ENCODE measurements at regions not wholly inside any gene's neighbourhood (a gene's known extent, or its start where the extent isn't known, plus 50 kb on each side); places are given as distances from the start of the nearest gene placed in this dataset.
A peak's percentile ranks its signal among the peaks of the same experiment; 100 is the strongest.

DNA sequence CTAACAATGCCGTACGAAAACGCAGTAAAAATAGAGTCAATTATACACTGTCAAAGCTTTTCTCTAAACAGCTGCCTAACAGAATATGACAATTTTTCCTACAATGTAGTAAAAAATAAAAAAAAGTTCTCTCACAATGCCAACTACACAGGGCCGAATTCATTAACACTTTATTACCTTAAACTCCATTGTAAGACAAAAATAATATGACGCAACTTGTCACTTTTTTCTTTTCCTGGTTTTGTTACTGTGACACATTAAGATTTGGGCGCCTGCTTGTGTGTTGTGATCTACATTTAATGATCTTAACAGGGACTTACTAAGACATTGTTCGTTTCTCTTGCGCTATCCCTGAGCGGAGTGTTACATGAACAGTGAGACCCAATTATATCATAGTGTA is 204.1 kb downstream of the INSC start:
- 91% methylated on average over 9 of the region's 9 CpGs for WGBS, 2 donors
- DNase-seq = no peak
- TF ChIP-seq POLR2A (IDR thresholded peaks at IDR 0.05) = no peak
- TF ChIP-seq, protein P1, sequence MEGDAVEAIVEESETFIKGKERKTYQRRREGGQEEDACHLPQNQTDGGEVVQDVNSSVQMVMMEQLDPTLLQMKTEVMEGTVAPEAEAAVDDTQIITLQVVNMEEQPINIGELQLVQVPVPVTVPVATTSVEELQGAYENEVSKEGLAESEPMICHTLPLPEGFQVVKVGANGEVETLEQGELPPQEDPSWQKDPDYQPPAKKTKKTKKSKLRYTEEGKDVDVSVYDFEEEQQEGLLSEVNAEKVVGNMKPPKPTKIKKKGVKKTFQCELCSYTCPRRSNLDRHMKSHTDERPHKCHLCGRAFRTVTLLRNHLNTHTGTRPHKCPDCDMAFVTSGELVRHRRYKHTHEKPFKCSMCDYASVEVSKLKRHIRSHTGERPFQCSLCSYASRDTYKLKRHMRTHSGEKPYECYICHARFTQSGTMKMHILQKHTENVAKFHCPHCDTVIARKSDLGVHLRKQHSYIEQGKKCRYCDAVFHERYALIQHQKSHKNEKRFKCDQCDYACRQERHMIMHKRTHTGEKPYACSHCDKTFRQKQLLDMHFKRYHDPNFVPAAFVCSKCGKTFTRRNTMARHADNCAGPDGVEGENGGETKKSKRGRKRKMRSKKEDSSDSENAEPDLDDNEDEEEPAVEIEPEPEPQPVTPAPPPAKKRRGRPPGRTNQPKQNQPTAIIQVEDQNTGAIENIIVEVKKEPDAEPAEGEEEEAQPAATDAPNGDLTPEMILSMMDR (IDR thresholded peaks at IDR 0.05) = no peak
- no peaks in the 10 kb centered on the region for H3K27me3 ChIP-seq
- intact Hi-C loops (cut with DNase I) = no loop called here
- no peak overlapping the region for H3K4me3 ChIP-seq (replicated peaks in 1 of 3)
- no peak overlapping the region for H3K27ac ChIP-seq
- no peaks in the 10 kb centered on the region for H3K9me3 ChIP-seq
- no peaks in the 10 kb centered on the region for H3K4me1 ChIP-seq
- H3K36me3 ChIP-seq = no peaks in the 10 kb centered on the region

DNA sequence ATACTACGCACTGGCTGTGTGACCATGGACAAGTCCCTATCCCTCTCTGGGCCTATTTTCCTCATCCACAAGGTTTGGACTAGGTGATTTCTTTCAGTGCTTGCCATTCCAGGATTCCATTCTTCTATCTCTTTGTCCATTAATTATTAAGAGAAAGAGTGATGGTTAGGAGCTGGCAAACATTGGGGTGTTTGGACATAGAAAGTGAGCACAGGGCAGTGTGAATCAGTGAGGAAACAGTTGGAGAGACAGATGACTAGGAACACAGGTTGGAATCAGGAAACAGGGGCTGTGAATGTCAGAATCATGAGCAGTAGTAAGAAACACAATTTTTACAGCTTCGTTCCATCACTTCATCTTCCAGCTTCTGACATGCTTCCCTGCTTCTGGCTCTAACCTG is 211.8 kb downstream of the INSC start:
- Histone ChIP-seq H3K4me3 (replicated peaks in 1 of 3) (no peak overlapping the region), H3K9me3 (no peaks in the 10 kb centered on the region), H3K36me3 (no peaks in the 10 kb centered on the region), H3K27ac (no peak overlapping the region), H3K27me3 (no peaks in the 10 kb centered on the region), H3K4me1 (no peaks in the 10 kb centered on the region)
- intact Hi-C loops (cut with DNase I) = loop anchor here (5.0 kb wide), 1 partner anchor 1286 kb away; no protein-coding TSS in a partner anchor
- no peak for DNase-seq
- 83 to 84% methylated on average over 2 of the region's 2 CpGs for WGBS, 2 donors
- TF ChIP-seq POLR2A (IDR thresholded peaks at IDR 0.05) = no peak

DNA sequence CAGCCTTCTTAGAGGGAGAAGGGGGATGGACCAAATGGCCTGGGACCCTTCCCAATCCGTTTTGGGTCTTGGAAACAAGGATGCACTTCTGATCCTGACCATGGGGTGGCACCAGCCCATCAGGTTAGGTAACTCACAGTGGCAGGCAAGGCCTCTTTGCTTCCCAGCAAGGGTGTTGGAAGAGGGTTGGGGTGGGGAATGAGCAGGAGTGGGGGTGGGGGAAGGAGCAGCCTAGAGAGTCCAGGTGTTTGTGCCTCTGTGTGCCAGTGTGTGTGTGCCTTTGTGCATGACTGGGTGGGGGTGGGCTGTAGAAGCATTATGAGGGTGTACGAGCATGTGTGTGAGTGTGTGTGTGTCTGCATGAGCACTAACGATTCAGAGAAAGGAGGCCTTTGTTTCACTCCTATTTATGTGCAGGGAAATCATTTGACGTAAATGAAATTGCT is 213.1 kb downstream of the INSC start:
- Histone ChIP-seq H3K27me3 (no peaks in the 10 kb centered on the region), H3K9me3 (no peaks in the 10 kb centered on the region), H3K27ac (no peak overlapping the region), H3K4me3 (replicated peaks in 1 of 3) (no peak overlapping the region), H3K4me1 (no peaks in the 10 kb centered on the region), H3K36me3 (no peaks in the 10 kb centered on the region)
- TF ChIP-seq POLR2A (IDR thresholded peaks at IDR 0.05) = no peak
- TF ChIP-seq, protein P1 (IDR thresholded peaks at IDR 0.05) = peak; percentile 9 to 66 (median 43)
- 61 to 63% methylated on average over 4 of the region's 4 CpGs for WGBS, 2 donors
- peak; percentile 53 to 56 for DNase-seq
- intact Hi-C loops (cut with DNase I) = loop anchor here (5.0 kb wide), 1 partner anchor 1284 kb away; no protein-coding TSS in a partner anchor

DNA sequence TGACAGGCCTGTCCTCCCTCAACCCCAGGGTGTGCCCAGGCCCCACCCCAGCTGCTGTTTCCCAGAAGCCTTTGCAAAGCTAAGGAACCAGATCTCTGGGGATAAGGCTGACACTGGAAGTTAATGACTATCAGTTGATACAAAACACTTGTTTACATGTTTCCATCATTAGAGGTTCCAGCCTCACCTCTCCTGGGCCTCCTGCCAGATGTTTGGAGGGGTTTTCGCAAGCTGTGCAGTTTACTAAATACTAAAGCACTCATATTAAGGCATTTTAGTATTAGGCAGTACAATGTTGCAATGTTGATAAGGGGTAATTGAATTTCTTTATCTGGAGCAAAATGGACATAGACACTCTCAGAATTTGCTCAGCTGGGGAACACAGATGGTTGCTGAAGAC is 218.7 kb downstream of the INSC start:
- Histone ChIP-seq H3K27me3 (no peaks in the 10 kb centered on the region), H3K36me3 (no peaks in the 10 kb centered on the region), H3K27ac (no peak overlapping the region), H3K9me3 (no peaks in the 10 kb centered on the region), H3K4me3 (replicated peaks in 1 of 3) (no peak overlapping the region), H3K4me1 (no peaks in the 10 kb centered on the region)
- TF ChIP-seq, protein P1 (IDR thresholded peaks at IDR 0.05) = no peak
- TF ChIP-seq POLR2A (IDR thresholded peaks at IDR 0.05) = no peak
- 91 to 92% methylated on average over 1 of the region's 1 CpG for WGBS, 2 donors
- intact Hi-C loops (cut with DNase I) = no loop called here
- DNase-seq = no peak

DNA sequence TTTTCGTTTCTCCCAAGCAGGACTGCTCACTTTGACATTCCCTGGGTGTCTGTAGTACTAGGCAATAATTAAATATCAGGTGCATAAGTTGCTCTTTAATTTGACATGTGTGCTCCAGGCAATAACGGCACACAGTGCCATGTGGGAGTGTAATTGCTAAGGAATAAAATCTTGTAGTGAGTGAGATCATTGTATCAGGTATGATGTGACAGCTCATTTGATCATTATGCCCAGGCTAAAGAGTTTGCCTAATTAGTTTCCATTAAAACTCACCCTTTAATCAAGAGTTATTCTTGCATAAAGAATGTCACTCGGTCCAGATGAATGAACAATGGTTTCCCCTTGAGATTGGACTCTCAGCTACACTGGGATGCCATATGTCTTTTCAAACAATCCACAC is 220.0 kb downstream of the INSC start:
- DNase-seq = no peak
- no peak for TF ChIP-seq POLR2A (IDR thresholded peaks at IDR 0.05)
- TF ChIP-seq, protein P1 (IDR thresholded peaks at IDR 0.05) = no peak
- H3K27me3 ChIP-seq = no peaks in the 10 kb centered on the region
- intact Hi-C loops (cut with DNase I) = no loop called here
- H3K9me3 ChIP-seq = no peaks in the 10 kb centered on the region
- H3K27ac ChIP-seq = no peak overlapping the region
- no peak overlapping the region for H3K4me3 ChIP-seq (replicated peaks in 1 of 3)
- 77 to 79% methylated on average over 3 of the region's 3 CpGs for WGBS, 2 donors
- H3K4me1 ChIP-seq = no peaks in the 10 kb centered on the region
- no peaks in the 10 kb centered on the region for H3K36me3 ChIP-seq

DNA sequence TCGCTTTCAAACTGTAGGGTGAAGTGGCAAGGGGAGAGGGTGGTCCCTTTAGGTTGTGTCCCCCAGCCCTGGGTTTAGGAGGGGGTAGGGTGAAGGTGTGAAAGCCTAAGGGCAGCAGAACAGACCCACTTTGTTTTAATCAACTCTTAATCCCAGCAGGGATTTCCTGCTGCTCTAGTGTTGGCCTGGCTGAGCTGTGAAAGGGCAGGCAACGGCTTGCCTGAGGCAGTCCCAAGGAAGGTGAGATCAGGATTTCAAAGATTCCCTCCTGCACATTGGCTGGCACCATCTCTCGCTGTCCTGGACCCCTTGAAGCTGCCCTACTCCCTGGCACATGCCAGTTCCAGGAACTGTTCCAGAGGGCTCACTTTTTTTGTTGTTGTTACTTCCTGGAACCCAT is 221.3 kb downstream of the INSC start:
- no peak for DNase-seq
- 54 to 59% methylated on average over 3 of the region's 3 CpGs for WGBS, 2 donors
- H3K36me3 ChIP-seq = no peaks in the 10 kb centered on the region
- H3K27ac ChIP-seq = no peak overlapping the region
- H3K27me3 ChIP-seq = no peaks in the 10 kb centered on the region
- TF ChIP-seq, protein P1 (IDR thresholded peaks at IDR 0.05) = no peak
- TF ChIP-seq POLR2A (IDR thresholded peaks at IDR 0.05) = no peak
- no peaks in the 10 kb centered on the region for H3K9me3 ChIP-seq
- intact Hi-C loops (cut with DNase I) = no loop called here
- H3K4me1 ChIP-seq = no peaks in the 10 kb centered on the region
- H3K4me3 ChIP-seq (replicated peaks in 1 of 3) = no peak overlapping the region
